NCI-H2196 treated with DMSO at 0.1 percent for 48 hours (cell line): ENCODE measurements at regions not wholly inside any gene's neighbourhood (a gene's known extent, or its start where the extent isn't known, plus 50 kb on each side); places are given as distances from the start of the nearest gene placed in this dataset.
"Not testable (repeated sequence)": the region's sequence is repeated elsewhere in the genome, so short reads cannot be mapped to it uniquely, and the experiment has no call there.

Experiments
- DNase-seq: peaks from one replicate; lab custom pipeline; 2025; ENCODE audit not compliant: unreplicated experiment; lab: John Stamatoyannopoulos, UW

GRCh38 chr2:88857274-88857741 is 165.8 kb downstream of the RPIA start:
- no peak for DNase-seq

GRCh38 chr2:88857951-88858411 is 166.5 kb downstream of the RPIA start:
- DNase-seq: peak; percentile 5

GRCh38 chr2:88859461-88859860 is 168.0 kb downstream of the RPIA start:
- DNase-seq: no peak

GRCh38 chr2:88860421-88861075 is 169.1 kb downstream of the RPIA start:
- no peak for DNase-seq

GRCh38 chr2:88865801-88866371 is 174.4 kb downstream of the RPIA start:
- no peak for DNase-seq

GRCh38 chr2:88866756-88867155 is 175.3 kb downstream of the RPIA start:
- DNase-seq: no peak

- no peak for DNase-seq
Observed at GRCh38 chr2:88868861-88869260, 177.4 kb downstream of the RPIA start.

GRCh38 chr2:88870267-88870839 is 178.9 kb downstream of the RPIA start:
- DNase-seq: no peak

GRCh38 chr2:88871336-88871735 is 179.9 kb downstream of the RPIA start:
- DNase-seq: no peak

GRCh38 chr2:88873620-88874019 is 182.1 kb downstream of the RPIA start:
- DNase-seq: no peak

GRCh38 chr2:88874063-88874657 is 182.7 kb downstream of the RPIA start:
- no peak for DNase-seq

GRCh38 chr2:88875736-88876135 is 184.3 kb downstream of the RPIA start:
- no peak for DNase-seq

- peak; percentile 2 for DNase-seq
Observed at GRCh38 chr2:88880441-88880953, 189.0 kb downstream of the RPIA start.

- no peak for DNase-seq
Observed at GRCh38 chr2:88885275-88885674, 193.8 kb downstream of the RPIA start.

GRCh38 chr2:88885679-88886416 is 194.4 kb downstream of the RPIA start:
- DNase-seq: no peak

- DNase-seq: not testable (repeated sequence)
Observed at GRCh38 chr2:88887466-88887865, 196.0 kb downstream of the RPIA start.

- DNase-seq: no peak
Observed at GRCh38 chr2:88892207-88892606, 200.7 kb downstream of the RPIA start.

- DNase-seq: no peak
Observed at GRCh38 chr2:88892788-88893187, 201.3 kb downstream of the RPIA start.

- DNase-seq: no peak
Observed at GRCh38 chr2:88896971-88897370, 205.5 kb downstream of the RPIA start.

- no peak for DNase-seq
Observed at GRCh38 chr2:88897715-88898114, 206.2 kb downstream of the RPIA start.

- no peak for DNase-seq
Observed at GRCh38 chr2:88903749-88904353, 212.4 kb downstream of the RPIA start.
